PC-3 (cell line): ENCODE measurements at regions not wholly inside any gene's neighbourhood (a gene's known extent, or its start where the extent isn't known, plus 50 kb on each side); places are given as distances from the start of the nearest gene placed in this dataset.
"Not testable (repeated sequence)": the region's sequence is repeated elsewhere in the genome, so short reads cannot be mapped to it uniquely, and the experiment has no call there.

Experiments used
- ATAC-seq: fragments of 200-7000 bp; cut with Tn5 transposase; 2 replicates; pipeline ENCODE4 v1.9.1; 2020; ENCODE audit warnings: mild to moderate bottlenecking, moderate library complexity
- BruUV-seq: library from RNA; stranded (reverse); fragments of 400-500 nt; replicated peaks from 2 replicates; lab custom pipeline; 2021; lab: Mats Ljungman, UMichigan
- CTCF ChIA-PET: fragments of 300-600 bp; sonication (Branson Sonifier 250); formaldehyde crosslinking; loops from one replicate; lab custom pipeline; 2022; ENCODE audit warnings: antibody characterized with exemption; lab: Charles Lee
- POLR2A ChIA-PET: fragments of 300-600 bp; sonication (Branson Sonifier 250); formaldehyde crosslinking; loops from one replicate; lab custom pipeline; 2022; ENCODE audit warnings: antibody characterized with exemption; ENCODE audit not compliant: unreplicated experiment; lab: Charles Lee
- DNase-seq: peaks from one replicate; pipeline ENCODE4 v3.0.0-alpha.2; 2015
- H2AFZ ChIP-seq: fragments of 300-600 bp; sonication (generic); 2 replicates; pipeline ENCODE4 v1.6.0; 2016; ENCODE audit warnings: antibody characterized with exemption, low read length
- H3F3A ChIP-seq: fragments of 300-600 bp; sonication (generic); one replicate; pipeline ENCODE4 v1.6.0; 2017; ENCODE audit warnings: antibody characterized with exemption, low read length, control low read depth, mild to moderate bottlenecking; ENCODE audit not compliant: unreplicated experiment
- H3K27ac ChIP-seq: fragments of 300-600 bp; sonication (generic); 2 replicates; pipeline ENCODE4 v1.5.1; 2016; ENCODE audit warnings: mild to moderate bottlenecking, low read length
- H3K27me3 ChIP-seq: fragments of 300-600 bp; sonication (generic); 2 replicates; pipeline ENCODE4 v1.6.1; 2016; ENCODE audit warnings: low read length, mixed read lengths
- H3K36me3 ChIP-seq: fragments of 300-600 bp; sonication (generic); 2 replicates; pipeline ENCODE4 v1.6.1; 2016; ENCODE audit warnings: low read depth, mixed run types, low read length, mixed read lengths
- H3K4me1 ChIP-seq: fragments of 300-600 bp; sonication (generic); 2 replicates; pipeline ENCODE4 v1.5.1; 2016; ENCODE audit warnings: low read length; ENCODE audit not compliant: insufficient read depth
- H3K4me2 ChIP-seq: fragments of 300-600 bp; sonication (generic); 2 replicates; pipeline ENCODE4 v1.6.0; 2016; ENCODE audit warnings: low read length
- H3K4me3 ChIP-seq: fragments of 300-600 bp; sonication (generic); 2 replicates; pipeline ENCODE4 v1.5.1; 2016; ENCODE audit warnings: mild to moderate bottlenecking, low read length, mixed read lengths
- H3K79me2 ChIP-seq: fragments of 300-600 bp; sonication (generic); 2 replicates; pipeline ENCODE4 v1.6.1; 2017; ENCODE audit warnings: low read length, mixed read lengths
- H3K9ac ChIP-seq: fragments of 300-600 bp; sonication (generic); 2 replicates; pipeline ENCODE4 v1.6.0; 2016; ENCODE audit warnings: mild to moderate bottlenecking, low read length
- H3K9me2 ChIP-seq: fragments of 300-600 bp; sonication (generic); replicated peaks from 2 replicates; pipeline ENCODE4 v1.6.1; 2016; ENCODE audit warnings: mixed run types, low read length, mixed read lengths
- H3K9me3 ChIP-seq: fragments of 300-600 bp; sonication (generic); 2 replicates; pipeline ENCODE4 v1.6.1; 2016; ENCODE audit warnings: low read length, mixed read lengths
- H4K20me1 ChIP-seq: fragments of 300-600 bp; sonication (generic); 2 replicates; pipeline ENCODE4 v1.6.1; 2016; ENCODE audit warnings: low read length, mixed read lengths
- EZH2 ChIP-seq: fragments of 300-600 bp; sonication (generic); IDR thresholded peaks from one replicate; pipeline ENCODE4 v1.6.1; 2017; ENCODE audit warnings: antibody characterized with exemption, mild to moderate bottlenecking, low read length; ENCODE audit not compliant: unreplicated experiment
- EZH2phosphoT487 ChIP-seq: fragments of 300-600 bp; sonication (generic); IDR thresholded peaks from 2 replicates; pipeline ENCODE4 v1.6.1; 2018; ENCODE audit warnings: mild to moderate bottlenecking, antibody characterized with exemption, low read length, borderline replicate concordance
- intact Hi-C: fragments of 100-400 bp; cut with micrococcal nuclease; formaldehyde crosslinking; loops from 2 replicates; pipeline ENCODE4 v1.9.0; 2023
- TF ChIP-seq, protein P1 (sequence below): fragments of 300-600 bp; sonication (generic); conservative IDR thresholded peaks from 2 replicates; pipeline ENCODE4 v1.5.1; 2017; ENCODE audit warnings: antibody characterized with exemption, low read depth, mild to moderate bottlenecking, low read length

DNA sequence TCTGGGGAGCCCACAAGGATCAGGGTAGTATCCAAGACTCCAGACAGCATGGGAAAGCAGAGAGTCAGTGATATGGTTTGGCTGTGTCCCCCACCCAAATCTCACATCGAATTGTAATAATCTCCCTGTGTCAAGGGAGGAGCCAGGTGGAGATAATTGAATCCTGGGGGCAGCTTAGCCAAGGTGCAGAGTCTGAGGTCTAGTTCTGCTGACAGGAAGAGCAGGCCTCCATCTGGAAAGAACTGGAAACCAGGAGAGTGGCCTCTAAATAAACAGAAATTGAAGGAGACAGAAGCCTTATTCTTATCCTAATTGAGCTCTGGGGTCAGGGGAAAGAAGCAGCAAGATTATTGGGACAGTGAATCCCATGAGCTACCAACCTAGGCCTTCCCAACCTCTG is 146.7 kb upstream of the NRP1 start:
- DNase-seq: no peak
- no peaks in the 10 kb centered on the region for H3K9me3 ChIP-seq
- H3K4me1 ChIP-seq: 0 out of 2 replicates have a peak, but pooled peaks cover 8% of the 10 kb centered on the region

DNA sequence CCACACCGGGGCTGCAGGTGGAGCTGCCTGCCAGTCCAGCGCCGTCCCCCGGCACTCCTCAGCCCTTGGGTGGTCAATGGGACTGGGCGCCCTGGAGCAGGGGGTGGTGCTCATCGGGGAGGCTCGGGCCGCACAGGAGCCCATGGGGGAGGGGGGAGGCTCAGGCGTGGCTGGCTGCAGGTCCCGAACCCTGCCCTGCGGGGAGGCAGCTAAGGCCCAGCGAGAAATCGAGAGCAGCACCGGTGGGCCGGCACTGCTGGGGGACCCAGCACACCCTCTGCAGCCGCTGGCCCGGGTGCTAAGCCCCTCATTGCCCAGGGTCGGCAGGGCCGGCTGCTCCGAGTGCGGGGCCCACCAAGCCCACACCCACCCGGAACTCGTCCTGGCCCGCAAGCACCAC is 145.9 kb upstream of the NRP1 start:
- H3K4me2 ChIP-seq, DNase-seq, H3F3A ChIP-seq, H3K4me3 ChIP-seq, H3K27me3 ChIP-seq, H4K20me1 ChIP-seq, H2AFZ ChIP-seq, CTCF ChIA-PET, H3K4me1 ChIP-seq, H3K9ac ChIP-seq, BruUV-seq, H3K9me3 ChIP-seq, H3K79me2 ChIP-seq, H3K9me2 ChIP-seq, H3K36me3 ChIP-seq, intact Hi-C loops, ATAC-seq, H3K27ac ChIP-seq: not testable (repeated sequence)
- POLR2A ChIA-PET: interaction anchor here (0.6 kb wide), 1 partner anchor 331 kb away, joined by 3 read pairs; no protein-coding TSS in a partner anchor

More for the DNA sequence above, 146.7 kb upstream of the NRP1 start:
- no peaks in the 10 kb centered on the region for H3K79me2 ChIP-seq
- H3K36me3 ChIP-seq: no peaks in the 10 kb centered on the region
- ChIA-PET POLR2A (no interaction called here), CTCF (interaction anchor here (0.6 kb wide), 1 partner anchor 76 kb away, joined by 3 read pairs; no protein-coding TSS in a partner anchor)
- no peak overlapping the region for H3K27ac ChIP-seq
- TF ChIP-seq EZH2 (no peak), EZH2phosphoT487 (no peak)
- TF ChIP-seq, protein P1, sequence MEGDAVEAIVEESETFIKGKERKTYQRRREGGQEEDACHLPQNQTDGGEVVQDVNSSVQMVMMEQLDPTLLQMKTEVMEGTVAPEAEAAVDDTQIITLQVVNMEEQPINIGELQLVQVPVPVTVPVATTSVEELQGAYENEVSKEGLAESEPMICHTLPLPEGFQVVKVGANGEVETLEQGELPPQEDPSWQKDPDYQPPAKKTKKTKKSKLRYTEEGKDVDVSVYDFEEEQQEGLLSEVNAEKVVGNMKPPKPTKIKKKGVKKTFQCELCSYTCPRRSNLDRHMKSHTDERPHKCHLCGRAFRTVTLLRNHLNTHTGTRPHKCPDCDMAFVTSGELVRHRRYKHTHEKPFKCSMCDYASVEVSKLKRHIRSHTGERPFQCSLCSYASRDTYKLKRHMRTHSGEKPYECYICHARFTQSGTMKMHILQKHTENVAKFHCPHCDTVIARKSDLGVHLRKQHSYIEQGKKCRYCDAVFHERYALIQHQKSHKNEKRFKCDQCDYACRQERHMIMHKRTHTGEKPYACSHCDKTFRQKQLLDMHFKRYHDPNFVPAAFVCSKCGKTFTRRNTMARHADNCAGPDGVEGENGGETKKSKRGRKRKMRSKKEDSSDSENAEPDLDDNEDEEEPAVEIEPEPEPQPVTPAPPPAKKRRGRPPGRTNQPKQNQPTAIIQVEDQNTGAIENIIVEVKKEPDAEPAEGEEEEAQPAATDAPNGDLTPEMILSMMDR: no peak
- no peak overlapping the region for H3K4me3 ChIP-seq
- no peak overlapping the region for H2AFZ ChIP-seq
- ATAC-seq: no peak
- H3K9me2 ChIP-seq: no peaks in the 10 kb centered on the region
- no peaks in the 10 kb centered on the region for H4K20me1 ChIP-seq
- no peaks in the 10 kb centered on the region for H3K27me3 ChIP-seq
- H3K9ac ChIP-seq: no peak overlapping the region
- no TSS peak for BruUV-seq
- H3F3A ChIP-seq: no peaks in the 10 kb centered on the region
- no peak overlapping the region for H3K4me2 ChIP-seq
- intact Hi-C loops: no loop called here

DNA sequence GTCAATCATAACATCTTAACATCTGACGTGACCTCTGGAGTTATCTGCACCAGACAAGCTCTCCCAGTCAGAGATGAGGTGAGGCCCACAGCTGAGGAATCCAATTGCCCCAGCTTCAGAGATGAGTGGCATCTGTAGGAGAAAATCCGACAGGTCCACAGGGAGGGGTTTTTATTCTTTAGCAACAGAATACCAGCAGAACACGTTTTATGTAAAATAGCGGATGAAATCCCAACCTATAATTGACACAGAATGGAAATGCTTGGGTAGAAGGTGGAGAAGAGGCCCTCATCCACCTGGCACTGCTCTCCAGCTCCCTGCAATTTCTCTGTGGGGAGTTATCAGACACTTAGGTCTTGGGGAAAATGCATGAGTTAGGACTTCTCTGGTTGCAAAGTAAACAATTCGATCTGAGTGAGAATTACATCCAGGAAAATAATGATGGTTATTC is 144.2 kb upstream of the NRP1 start:
- no peak overlapping the region for H3K4me3 ChIP-seq
- H2AFZ ChIP-seq: no peak overlapping the region
- ATAC-seq (peak; percentile 17), DNase-seq (no peak)
- TF ChIP-seq, protein P1: no peak
- TF ChIP-seq EZH2 (no peak), EZH2phosphoT487 (no peak)
- H3K79me2 ChIP-seq: no peaks in the 10 kb centered on the region
- no peaks in the 10 kb centered on the region for H3K9me3 ChIP-seq
- 0 out of 2 replicates have a peak, but pooled peaks cover 8% of the 10 kb centered on the region for H3K4me1 ChIP-seq
- no peaks in the 10 kb centered on the region for H4K20me1 ChIP-seq
- H3K9me2 ChIP-seq: peaks cover 8% of the 10 kb centered on the region; the same call in 1 of the 2 replicates
- H3K27me3 ChIP-seq: no peaks in the 10 kb centered on the region
- no TSS peak for BruUV-seq
- intact Hi-C loops: loop anchor here (1.0 to 5.0 kb wide), 2 partner anchors 126 to 142 kb away; no protein-coding TSS in a partner anchor
- H3K36me3 ChIP-seq: no peaks in the 10 kb centered on the region
- no peaks in the 10 kb centered on the region for H3F3A ChIP-seq
- no peak overlapping the region for H3K27ac ChIP-seq
- H3K9ac ChIP-seq: no peak overlapping the region
- no peak overlapping the region for H3K4me2 ChIP-seq
- POLR2A ChIA-PET: no interaction called here
- CTCF ChIA-PET: no interaction called here
